Fibroblast of lung (primary cell): ENCODE measurements at regions not wholly inside any gene's neighbourhood (a gene's known extent, or its start where the extent isn't known, plus 50 kb on each side); places are given as distances from the start of the nearest gene placed in this dataset.

Experiments used
- CTCF ChIP-seq, 2 donors: IDR thresholded peaks in 1 of 2; conservative IDR thresholded peaks in 1 of 2; 1 replicate in 1 of 2; 2 replicates in 1 of 2; pipeline ENCODE4 v1.5.1; 2011 to 2012; ENCODE audit warnings: low read length in 2 of 2, control low read depth in 1 of 2, inconsistent platforms in 1 of 2, low read depth in 1 of 2, mild to moderate bottlenecking in 1 of 2
- EZH2 ChIP-seq: IDR thresholded peaks from 2 replicates; pipeline ENCODE4 v1.5.1; 2012; ENCODE audit warnings: low read length, control low read depth, mild to moderate bottlenecking; ENCODE audit errors: missing control alignments

- no peak for TF ChIP-seq CTCF (conservative IDR thresholded peaks at IDR 0.05 in 1 of 2, IDR thresholded peaks at IDR 0.05 in 1 of 2; ENCODE audit: low read depth in 1 of 2, low read length in 2 of 2)
- TF ChIP-seq EZH2 = no peak
Observed at GRCh38 chr5:166338801-166339200, 1952.6 kb upstream of the WWC1 start.
